ENCODE measurements at regions not wholly inside any gene's neighbourhood (a gene's known extent, or its start where the extent isn't known, plus 50 kb on each side); places are given as distances from the start of the nearest gene placed in this dataset.
A peak's percentile ranks its signal among the peaks of the same experiment; 100 is the strongest.
"Not testable (repeated sequence)": the region's sequence is repeated elsewhere in the genome, so short reads cannot be mapped to it uniquely, and the experiment has no call there.

GRCh38 chr3:118593277-118593670, 441.4 kb downstream of the IGSF11 start:
- DNase-seq (ENCODE audit: low read depth in 2 of 2), result no peak

GRCh38 chr3:118597184-118597583, 437.5 kb downstream of the IGSF11 start:
- no peak for DNase-seq (ENCODE audit: low read depth in 2 of 2)

DNA sequence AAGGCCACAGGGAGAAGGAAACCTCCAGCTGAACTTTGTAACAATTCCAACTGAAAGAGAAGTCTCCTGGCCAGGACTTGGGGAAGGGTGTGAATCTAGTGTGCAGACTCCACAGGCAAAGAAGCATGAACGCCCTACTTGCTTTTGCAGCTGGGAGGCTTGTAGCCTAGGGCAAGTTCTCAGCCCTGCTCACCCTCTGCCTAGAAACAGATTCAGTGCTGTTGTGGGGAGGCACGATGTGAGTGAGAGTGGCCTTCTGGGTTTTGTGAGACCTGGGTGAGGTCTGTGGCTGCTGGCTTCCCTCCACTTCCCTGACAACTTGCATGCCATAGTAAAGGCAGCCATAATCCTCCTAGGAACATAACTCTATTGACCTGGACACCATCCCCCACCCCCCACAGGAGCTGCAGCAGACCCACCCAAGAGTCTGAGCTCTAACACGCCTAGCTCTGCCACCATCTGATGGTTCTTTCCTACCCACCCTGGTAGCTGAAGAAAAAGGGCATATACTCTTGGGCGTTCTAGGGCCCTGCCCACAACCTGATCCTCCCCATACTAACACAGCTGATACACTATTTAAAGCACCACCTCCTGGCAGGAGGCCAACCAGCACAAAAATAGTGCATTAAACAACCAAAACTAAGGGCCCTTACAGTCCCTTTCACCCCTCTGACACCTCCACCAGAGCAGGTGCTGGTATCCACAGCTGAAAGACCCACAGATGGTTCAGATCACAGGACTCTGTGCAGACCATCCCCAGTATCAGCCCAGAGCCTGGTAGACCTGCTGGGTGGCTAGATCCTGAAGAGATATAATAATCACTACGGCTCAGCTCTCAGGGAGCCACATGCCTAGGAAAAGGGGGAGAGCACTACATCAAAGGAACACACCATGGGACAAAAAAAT, 426.5 kb downstream of the IGSF11 start:
- no peak for DNase-seq (ENCODE audit: low read depth in 2 of 2)

- no peak for DNase-seq (ENCODE audit: low read depth in 2 of 2)
Measured at GRCh38 chr3:118618247-118619040, 416.2 kb downstream of the IGSF11 start.

DNA sequence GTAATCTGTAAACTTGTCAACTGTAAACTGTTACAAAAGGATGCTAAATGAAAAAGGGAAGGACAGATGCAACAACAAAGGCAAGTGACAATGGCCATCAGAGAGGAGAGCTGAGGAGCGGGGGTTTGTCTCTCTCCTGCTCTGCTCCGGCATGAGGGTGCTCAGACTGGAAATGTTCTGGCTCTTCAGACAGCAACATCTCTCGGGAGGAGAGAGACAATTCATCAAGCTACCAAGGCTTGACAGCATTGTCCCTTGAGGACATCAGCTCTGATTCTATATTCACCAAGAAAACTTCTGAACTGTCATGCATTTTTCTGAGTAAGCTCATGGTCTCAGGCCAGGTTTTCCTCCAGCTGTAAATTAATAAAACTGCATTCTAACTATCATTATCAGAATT, 408.2 kb downstream of the IGSF11 start:
- no peak for DNase-seq (ENCODE audit: low read depth in 2 of 2)

DNA sequence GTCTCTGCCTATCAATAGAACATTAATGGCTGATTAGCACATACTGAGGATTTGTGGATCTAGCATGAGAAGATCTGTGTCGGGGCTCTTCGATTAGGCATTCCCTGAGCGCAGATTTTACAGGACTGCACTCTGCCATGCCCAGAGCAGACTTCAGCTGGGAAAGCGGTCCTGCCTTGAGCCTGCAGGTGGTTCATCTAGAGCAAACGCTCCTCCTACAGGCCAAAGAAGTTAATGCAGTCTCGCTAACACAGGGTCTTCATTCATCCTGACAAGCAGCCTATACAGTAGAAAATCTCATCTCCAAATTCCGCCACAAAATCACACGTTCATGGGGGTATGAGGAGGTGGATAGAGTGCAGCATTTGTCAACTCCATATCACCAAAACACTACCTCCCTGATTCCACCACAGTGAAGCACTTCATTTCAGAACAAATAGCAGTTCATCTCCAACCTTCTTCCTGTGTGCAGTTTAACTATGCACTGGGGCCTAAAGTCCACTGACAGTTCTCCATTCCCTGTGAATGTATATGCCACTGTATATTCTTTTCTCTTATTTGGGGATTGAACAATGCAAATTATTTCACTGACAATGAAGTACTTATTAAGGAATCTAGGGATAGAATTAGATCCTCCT, 405.8 kb downstream of the IGSF11 start:
- peak; percentile 41 to 51 for DNase-seq (ENCODE audit: low read depth in 2 of 2)

DNA sequence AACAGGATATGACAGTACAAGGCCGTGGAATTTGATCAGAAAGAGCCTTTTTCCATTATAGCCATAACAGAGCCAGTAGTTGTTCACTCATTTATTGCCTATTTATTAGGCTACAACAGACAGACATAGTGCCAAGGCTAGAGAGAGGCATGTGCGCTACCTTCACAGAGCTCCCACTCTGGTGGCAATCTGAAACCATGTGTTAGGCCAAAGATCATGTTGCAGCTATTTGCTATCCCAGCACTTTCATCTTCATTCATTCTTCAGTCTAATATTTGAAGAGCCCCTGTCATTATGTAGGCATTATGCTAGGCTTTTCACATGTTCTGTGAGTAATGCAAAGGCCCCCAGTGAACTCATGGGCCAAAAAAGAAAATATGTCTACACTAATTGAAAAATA, 404.8 kb downstream of the IGSF11 start:
- no peak for DNase-seq (ENCODE audit: low read depth in 2 of 2)

DNA sequence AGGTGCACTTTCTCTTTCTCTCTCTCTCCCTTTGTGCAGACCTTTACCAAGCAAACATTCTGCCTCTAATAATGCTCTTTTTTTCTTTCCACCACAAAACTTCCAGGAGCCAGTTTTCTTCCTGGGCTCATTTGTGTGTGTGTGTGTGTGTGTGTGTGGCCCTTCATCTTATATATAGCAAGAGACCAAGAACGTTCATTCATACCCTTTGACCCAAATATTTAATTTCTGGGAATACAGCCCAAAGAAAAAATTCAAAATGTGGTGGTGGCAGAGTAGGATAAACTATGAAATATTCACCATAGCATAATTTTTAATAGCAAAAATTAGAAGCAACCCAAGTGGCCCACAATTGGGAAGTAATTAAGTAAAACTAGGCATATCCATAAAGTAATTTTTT, 398.9 kb downstream of the IGSF11 start:
- DNase-seq (ENCODE audit: low read depth in 2 of 2), result no peak

GRCh38 chr3:118636841-118637240, 397.8 kb downstream of the IGSF11 start:
- no peak for DNase-seq (ENCODE audit: low read depth in 2 of 2)

- no peak for DNase-seq (ENCODE audit: low read depth in 2 of 2)
Measured at GRCh38 chr3:118637846-118638245, 396.8 kb downstream of the IGSF11 start.

DNA sequence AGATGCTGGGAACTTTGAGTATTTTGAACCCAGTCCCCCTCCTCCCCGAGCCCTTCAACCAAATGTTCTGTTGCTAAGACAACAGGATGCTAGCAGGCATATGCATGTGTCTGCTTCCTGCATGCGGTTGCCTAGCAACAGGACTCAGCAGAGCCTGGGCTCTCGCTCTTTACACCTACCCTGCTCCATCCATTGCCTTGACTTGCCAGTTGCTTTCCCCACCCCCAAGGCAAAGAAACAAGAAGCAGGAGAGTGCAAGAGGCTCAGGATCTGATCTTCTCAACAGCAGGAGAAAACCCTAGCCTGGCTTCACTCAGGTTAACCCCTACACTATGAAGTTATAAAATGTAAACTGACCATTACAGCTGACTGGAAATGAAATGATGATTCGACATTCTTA, 393.0 kb downstream of the IGSF11 start:
- no peak for DNase-seq (ENCODE audit: low read depth in 2 of 2)

GRCh38 chr3:118671192-118671591, 363.5 kb downstream of the IGSF11 start:
- DNase-seq (ENCODE audit: low read depth in 2 of 2), result no peak

DNA sequence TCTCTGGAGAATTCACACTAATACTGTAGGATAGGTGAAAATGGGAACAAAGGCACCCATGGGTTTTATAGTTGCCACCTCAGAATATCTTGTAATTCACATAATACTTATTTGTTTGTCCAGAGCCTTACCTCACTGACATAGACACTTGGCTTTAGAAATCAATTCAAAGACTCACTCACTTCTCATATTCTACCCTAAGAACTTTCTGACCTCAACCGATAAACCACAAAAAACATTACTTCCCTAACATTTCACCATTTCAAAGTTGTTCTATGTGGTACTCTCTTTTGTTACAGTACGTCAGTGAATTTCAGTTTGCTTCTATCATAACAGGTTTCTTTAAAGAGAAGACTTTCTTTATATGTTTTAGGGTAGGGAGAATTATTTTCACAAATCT, 359.3 kb downstream of the IGSF11 start:
- no peak for DNase-seq (ENCODE audit: low read depth in 2 of 2)

GRCh38 chr3:118678663-118679062, 356.0 kb downstream of the IGSF11 start:
- DNase-seq (ENCODE audit: low read depth in 2 of 2), result not testable (repeated sequence)

DNA sequence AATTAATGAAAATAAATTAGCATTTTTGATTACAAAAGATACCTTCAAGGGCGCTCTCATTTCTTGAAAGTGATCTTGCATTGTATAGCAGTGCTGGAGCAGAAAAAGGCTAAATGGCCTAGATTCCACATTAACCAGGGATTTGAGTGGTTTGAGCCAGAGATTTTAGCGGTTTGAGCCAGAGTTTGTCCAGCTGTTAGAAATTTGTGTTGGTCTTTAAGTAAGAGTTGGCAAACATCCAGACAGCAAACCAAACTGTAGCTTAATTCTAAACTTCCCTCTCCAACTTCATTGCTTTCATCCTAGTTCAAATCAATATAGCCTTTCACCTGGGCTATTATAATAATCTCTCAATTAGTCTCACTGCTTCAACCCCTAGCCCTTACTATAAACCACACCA, 351.7 kb downstream of the IGSF11 start:
- DNase-seq (ENCODE audit: low read depth in 2 of 2), result no peak

DNA sequence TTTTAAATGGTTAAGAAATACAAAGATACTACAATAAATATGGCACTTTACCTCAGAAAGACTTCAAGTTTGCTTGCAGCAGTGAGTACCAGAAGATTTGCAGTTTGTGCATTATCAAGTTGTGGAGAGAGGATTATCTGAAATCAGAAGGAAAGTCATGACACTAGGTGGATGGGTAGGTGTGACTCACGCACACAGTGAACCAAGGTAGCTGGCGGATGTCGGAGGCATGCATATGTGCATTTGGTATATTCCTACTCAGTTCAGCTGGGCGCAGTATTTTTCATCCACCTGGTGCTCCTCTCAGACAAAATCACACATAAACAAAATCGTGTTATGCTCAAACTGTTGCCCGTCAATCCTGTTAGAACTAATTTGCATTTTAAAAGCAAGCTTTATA, 351.0 kb downstream of the IGSF11 start:
- DNase-seq (ENCODE audit: low read depth in 2 of 2), result no peak

DNA sequence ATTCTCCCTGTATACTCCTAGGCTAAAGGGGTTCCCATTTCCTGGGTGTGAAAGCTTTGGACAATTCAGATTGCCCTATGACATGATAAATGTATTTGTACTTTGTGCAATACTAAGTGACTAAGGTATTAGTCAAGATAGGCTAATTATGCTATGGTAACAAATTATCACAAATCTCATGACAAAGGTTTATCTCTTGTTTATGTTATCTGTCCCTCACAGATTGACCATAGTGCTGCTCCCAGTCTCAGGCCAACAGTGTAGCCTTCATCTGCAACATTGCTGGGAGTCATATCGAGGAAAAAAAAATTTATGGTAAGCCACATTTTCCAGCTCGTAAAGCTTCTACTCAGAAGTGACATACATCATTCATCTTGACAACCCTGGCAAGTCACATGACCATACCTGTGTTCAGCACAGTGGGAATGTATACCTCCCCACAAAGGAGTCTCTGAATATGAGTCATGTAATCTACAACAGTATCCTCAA, 346.2 kb downstream of the IGSF11 start:
- no peak for DNase-seq (ENCODE audit: low read depth in 2 of 2)

DNA sequence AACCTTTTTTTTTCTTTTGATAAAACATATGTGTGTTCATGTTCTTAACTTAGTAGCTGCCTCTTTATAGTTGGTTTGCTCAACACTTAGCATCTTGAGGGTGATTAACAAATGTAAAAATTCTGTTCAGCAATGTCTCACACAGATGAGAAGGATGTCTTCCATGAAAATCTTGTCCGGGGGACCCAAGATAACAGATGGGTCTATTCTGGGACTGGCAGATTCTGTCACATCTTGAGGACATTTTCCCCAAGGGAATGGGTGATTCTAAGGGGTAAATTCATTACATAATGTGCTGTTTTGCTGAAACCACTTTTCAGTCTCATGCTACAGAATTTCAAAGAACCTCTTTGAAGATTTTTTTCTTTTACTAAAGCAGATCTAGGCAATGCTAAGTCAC, 342.2 kb downstream of the IGSF11 start:
- no peak for DNase-seq (ENCODE audit: low read depth in 2 of 2)

GRCh38 chr3:118705487-118706219, 329.0 kb downstream of the IGSF11 start:
- no peak for DNase-seq (ENCODE audit: low read depth in 2 of 2)

DNA sequence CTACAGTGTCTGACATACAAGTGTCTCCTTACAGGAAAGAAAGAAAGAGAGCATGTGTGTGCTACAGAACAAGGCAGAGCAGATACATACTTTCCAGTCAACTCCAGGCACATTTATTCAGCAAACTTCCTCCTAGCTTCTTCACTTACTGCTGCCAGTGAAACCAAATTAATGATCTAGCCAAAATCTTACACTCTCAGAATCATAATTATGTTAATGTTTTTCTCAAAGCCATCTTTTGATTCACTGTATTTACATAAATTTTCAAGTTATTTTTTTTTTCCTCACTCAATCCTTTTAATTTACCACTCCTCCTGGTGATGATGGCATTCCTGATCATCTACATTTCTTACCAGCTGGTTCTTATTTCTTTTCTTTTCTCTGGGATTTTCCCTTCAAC, 326.7 kb downstream of the IGSF11 start:
- DNase-seq (ENCODE audit: low read depth in 2 of 2), result no peak

DNA sequence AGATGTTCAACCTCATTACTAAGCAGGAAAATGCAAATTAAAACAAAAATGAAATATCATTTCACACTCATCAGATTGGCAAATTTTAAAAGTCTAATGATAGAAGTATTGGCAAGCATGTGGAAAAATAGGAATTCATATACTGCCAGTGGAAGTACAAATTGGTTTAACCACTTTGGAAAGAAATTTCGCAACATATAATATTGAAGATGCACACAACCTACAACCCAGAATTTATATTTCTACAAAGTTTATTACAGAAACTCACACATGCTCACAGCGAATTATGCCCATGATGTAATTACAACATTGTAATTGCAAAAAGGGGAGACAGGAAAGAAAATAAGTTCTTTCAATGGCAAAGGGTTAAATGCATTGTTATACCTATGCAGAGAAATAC, 324.1 kb downstream of the IGSF11 start:
- no peak for DNase-seq (ENCODE audit: low read depth in 2 of 2)

Measured in lung microvascular endothelial cell (primary cell).